ENCODE measurements at regions not wholly inside any gene's neighbourhood (a gene's known extent, or its start where the extent isn't known, plus 50 kb on each side); places are given as distances from the start of the nearest gene placed in this dataset.
"Not testable (repeated sequence)": the region's sequence is repeated elsewhere in the genome, so short reads cannot be mapped to it uniquely, and the experiment has no call there.

DNA sequence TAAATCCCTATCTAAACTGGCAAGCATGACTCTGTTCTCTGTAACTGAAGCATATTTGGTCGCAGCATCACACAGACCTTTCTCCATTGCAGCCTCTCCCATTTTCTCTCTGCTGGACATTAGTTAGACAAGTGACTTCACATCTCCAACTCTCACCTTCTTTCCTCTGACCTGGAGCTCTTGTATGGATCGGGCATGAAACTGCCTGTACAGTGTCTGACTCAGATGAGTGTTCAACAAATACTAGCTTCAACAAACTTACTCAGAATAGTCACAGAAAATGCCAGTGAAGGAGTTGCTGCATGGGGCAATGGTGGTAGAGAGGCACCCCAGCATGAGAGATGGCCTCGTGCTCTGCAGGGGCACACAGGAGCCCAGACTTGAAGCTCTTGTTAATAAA is 104.7 kb upstream of the COPS8 start:
- DNase-seq: no peak

DNA sequence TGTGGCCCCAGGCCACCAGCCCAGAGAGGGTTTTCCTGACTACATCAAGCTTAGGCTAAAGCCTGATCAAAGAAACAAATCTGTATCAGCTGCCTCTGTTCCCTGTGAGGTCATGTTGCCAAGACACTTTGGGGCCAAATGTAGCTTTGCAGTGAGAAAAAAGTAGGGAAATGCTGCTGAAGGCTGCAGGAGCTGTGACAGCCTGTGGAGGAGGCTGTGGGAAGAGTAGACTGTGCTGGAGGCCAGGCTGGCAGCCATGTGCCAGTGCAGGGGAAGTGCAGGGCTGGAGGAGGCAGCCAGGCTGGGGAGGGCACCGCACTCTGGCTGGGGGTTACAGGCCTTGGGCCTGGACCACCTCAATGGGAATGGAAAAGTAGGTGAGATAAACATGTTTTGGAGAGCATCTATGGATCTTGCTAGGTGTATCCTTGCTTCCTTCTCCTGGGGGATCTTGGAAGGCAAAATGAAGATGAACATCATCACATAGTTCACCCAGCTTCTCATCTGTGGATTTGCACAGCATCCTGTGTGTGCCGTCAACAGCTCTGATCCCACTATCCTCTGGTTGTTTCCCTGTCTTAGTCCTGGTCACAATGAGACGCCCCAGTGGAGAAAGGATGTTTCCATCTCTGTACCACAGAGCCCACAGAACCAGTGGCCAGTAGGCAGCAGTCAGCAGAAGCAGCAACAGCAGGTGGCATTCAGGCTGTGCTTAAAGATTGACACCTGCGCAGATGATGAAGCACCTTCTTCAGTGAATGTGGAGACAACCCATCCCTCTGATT is 103.8 kb upstream of the COPS8 start:
- no peak for DNase-seq

GRCh38 chr2:236982693-236983455 is 102.8 kb upstream of the COPS8 start:
- DNase-seq: no peak

DNA sequence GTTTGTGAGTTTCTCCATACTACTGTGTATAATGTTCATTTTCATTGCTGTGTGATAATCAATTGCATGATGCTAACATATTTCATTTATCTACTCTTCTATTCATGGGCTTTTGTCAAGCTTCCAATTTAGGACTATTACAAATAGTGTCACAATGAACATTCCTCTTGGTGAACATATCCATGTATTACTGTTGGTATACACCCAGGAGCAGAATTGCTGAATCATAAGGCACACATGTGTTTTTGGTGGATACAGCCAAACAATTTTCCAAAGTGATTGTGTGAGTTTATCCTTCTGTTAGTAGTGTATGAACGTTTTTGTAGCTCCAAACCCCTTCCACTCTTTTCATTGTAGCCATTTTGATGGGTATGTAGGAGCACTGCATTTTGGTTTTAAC is 101.6 kb upstream of the COPS8 start:
- no peak for DNase-seq

- no peak for DNase-seq
These were observed 99.8 kb upstream of the COPS8 start for GRCh38 chr2:236985761-236986339.

GRCh38 chr2:236986524-236987330 is 99.0 kb upstream of the COPS8 start:
- DNase-seq: no peak

GRCh38 chr2:236988216-236988615 is 97.5 kb upstream of the COPS8 start:
- no peak for DNase-seq

GRCh38 chr2:236988690-236989624 is 96.7 kb upstream of the COPS8 start:
- DNase-seq: no peak

DNA sequence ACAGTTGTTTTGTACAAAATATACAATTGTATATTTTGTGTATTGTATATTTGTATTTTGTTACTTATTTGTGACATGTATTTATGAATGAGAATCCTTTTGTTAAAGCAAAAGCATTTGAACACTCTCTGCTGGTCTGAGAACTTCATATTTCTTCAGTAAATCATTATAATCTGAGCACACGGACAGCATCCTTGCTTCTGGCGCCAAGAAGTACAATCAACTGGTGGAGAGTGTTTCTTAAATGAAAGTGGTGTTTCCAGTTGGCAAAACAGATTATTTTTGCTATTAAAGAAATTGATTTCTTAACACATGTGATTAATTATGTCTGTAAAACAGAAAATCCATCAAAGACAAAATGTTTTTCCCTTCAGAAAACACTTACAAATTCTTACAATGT is 95.1 kb upstream of the COPS8 start:
- DNase-seq: no peak

DNA sequence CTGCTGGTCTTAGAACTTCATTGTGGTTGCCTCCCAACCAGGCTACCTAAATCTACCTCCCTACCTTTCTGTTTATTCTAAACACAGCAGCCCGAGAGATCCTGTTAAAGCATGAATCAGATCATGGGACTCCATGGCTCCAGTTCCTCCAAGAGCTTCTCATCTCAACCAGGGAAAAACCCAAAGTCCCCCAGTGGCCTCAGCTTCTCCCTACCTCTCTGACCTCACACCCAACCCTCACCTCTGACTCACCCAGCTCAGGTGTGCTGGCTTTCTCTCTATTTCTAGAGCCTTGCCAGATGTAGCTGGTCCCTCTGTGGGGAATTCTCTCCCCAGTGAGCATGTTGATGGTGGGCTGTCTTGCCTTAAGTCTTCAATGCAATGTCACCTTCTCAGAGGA is 93.8 kb upstream of the COPS8 start:
- DNase-seq: no peak

- no peak for DNase-seq
These were observed 92.4 kb upstream of the COPS8 start for GRCh38 chr2:236993286-236993685.

- no peak for DNase-seq
These were observed 91.3 kb upstream of the COPS8 start for GRCh38 chr2:236994361-236994760.

DNA sequence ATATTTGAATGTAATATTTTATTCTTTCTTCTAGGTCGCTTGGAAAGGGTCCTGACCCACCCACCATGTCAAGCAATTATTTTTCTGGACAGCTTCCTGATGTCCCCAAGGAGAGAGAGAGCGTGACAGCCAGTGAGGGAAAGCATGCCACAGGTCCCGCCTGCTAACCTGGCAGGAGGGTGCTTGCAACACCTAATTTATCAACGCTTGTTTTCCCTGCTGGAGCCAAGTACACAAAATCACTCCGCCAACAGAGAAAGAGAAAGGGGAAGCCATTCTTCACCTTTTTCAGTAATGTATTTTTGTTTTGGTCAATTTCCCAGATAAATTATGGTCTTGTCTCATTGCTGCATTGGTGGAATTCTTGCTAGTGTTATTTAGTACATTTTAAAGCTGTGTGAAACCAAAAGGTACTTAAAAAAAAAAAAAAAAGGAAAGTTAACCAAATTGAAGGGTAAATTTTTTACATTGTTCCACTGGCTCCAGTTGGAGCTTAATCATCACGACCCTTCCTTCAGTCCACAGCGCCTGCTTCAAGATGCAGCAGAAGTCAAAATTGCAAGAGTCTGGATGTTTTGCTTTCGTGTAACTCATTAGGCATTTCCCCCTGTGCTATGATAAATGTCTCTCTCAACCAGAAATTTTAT is 88.5 kb upstream of the COPS8 start:
- no peak for DNase-seq

GRCh38 chr2:236998236-236998635 is 87.5 kb upstream of the COPS8 start:
- DNase-seq: no peak

DNA sequence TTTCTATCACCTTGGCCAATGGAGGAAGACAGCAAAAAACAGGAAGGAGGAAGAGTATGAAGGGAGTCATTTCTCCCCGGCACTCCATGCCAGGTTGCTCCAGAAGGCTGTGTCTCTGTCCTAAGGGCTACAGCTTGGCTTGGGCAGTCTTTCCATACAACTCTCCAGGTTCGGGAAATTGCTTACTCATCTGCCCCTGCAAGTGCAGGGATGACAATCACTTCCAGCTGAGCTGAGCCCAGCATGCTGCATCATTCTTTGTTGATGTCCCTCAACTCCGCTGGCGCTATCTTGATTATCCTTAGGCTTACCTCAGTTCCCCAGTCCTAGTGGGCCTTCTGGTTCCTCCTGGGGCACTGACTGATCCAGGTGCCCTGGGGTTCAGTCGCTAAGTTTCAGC is 86.9 kb upstream of the COPS8 start:
- no peak for DNase-seq

DNA sequence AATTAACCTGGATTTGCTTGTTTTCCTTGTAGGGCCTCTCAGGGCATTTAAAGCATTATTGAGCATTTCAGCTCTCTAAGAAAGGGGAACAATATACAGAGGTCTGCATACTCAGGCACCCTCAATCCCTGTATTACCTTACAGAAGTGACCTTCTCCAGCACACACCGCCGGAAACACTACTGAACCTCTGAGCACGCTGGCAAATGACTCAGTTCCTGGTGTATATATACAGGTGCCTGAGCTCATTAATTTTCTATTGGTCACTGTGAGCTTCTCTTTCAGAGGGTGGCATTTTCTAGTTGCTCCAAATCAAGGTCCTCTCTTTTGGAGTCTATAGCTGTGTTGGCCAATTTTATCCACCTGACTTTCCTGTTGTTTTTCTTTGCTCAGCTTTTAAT is 85.2 kb upstream of the COPS8 start:
- no peak for DNase-seq

DNA sequence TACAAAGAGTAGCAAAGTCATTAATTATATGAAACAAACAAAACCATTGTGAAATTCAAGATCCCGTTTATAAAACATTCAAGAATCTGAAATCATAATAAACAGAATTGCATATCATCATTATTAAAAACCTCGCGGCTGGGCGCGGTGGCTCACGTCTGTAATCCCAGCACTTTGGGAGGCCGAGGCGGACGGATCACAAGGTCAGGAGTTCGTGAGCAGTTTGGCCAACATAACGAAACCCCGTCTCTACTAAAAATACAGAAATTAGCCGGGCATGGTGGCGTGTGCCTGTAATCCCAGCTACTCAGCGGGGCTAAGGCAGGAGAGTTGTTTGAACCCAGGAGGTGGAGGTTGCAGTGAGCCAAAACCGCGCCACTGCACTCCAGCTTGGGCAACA is 80.3 kb upstream of the COPS8 start:
- DNase-seq: not testable (repeated sequence)

DNA sequence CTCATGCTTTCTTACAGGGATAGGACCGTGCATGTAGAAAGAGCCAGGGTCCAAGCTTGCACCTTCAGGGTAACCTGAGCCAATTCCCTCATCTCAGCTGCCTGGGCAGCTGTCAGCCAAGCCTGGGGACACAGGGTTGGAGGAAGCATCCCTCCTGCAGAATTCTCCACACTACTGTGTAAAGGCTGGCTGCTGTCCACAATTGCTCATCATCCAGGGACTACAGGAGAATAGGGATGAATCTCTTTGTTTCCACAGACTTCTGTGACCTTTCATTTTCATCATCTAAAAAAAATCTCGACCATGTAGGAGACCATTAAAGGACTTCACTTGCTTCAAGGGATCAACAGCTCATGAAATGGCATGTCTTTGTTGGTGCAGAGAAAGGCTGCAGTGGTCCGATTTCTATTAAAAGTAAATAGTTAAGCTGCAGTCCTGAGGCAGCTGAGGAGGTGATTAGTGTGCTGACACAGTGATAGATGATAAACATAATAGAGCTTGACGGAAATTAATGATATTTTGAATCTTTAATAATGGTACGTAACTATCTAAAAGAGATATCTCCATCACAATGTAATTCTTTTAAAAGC is 74.4 kb upstream of the COPS8 start:
- DNase-seq: no peak

- DNase-seq: no peak
These were observed 73.7 kb upstream of the COPS8 start for GRCh38 chr2:237012004-237012403.

GRCh38 chr2:237012577-237013267 is 73.0 kb upstream of the COPS8 start:
- DNase-seq: no peak
